D341Med (cell line): ENCODE measurements at regions not wholly inside any gene's neighbourhood (a gene's known extent, or its start where the extent isn't known, plus 50 kb on each side); places are given as distances from the start of the nearest gene placed in this dataset.

Source experiments
- DNase-seq: peaks from one replicate; pipeline ENCODE4 v3.0.0; 2012; ENCODE audit warnings: low spot score

- DNase-seq = no peak
Observed at GRCh38 chr12:41762691-41763090, 382.0 kb downstream of the GXYLT1 start.

- no peak for DNase-seq
Observed at GRCh38 chr12:41745593-41745992, 399.1 kb downstream of the GXYLT1 start.

- no peak for DNase-seq
Observed at GRCh38 chr12:41743835-41744234, 400.8 kb downstream of the GXYLT1 start.

GRCh38 chr12:41739066-41739465, 405.6 kb downstream of the GXYLT1 start:
- no peak for DNase-seq

- no peak for DNase-seq
Observed at GRCh38 chr12:41737423-41737822, 407.3 kb downstream of the GXYLT1 start.

GRCh38 chr12:41736436-41736835, 408.2 kb downstream of the GXYLT1 start:
- DNase-seq = no peak

GRCh38 chr12:41731691-41732090, 413.0 kb downstream of the GXYLT1 start:
- no peak for DNase-seq

GRCh38 chr12:41731061-41731460, 413.6 kb downstream of the GXYLT1 start:
- DNase-seq = no peak

- no peak for DNase-seq
Observed at GRCh38 chr12:41724216-41724615, 420.5 kb downstream of the GXYLT1 start.

GRCh38 chr12:41719214-41719613, 425.5 kb downstream of the GXYLT1 start:
- DNase-seq = no peak

GRCh38 chr12:41715256-41715655, 429.4 kb downstream of the GXYLT1 start:
- DNase-seq = no peak

- no peak for DNase-seq
Observed at GRCh38 chr12:41709463-41710285, 435.0 kb downstream of the GXYLT1 start.

- no peak for DNase-seq
Observed at GRCh38 chr12:41709012-41709411, 435.7 kb downstream of the GXYLT1 start.

GRCh38 chr12:41706376-41706775, 438.3 kb downstream of the GXYLT1 start:
- DNase-seq = no peak

GRCh38 chr12:41701943-41702601, 442.6 kb downstream of the GXYLT1 start:
- no peak for DNase-seq

GRCh38 chr12:41700940-41701339, 443.7 kb downstream of the GXYLT1 start:
- no peak for DNase-seq

GRCh38 chr12:41699658-41700057, 445.0 kb downstream of the GXYLT1 start:
- DNase-seq = no peak

GRCh38 chr12:41697161-41697560, 447.5 kb downstream of the GXYLT1 start:
- no peak for DNase-seq

GRCh38 chr12:41684997-41685396, 459.7 kb downstream of the GXYLT1 start:
- DNase-seq = no peak

GRCh38 chr12:41683513-41684240, 461.0 kb downstream of the GXYLT1 start:
- no peak for DNase-seq

- DNase-seq = no peak
Observed at GRCh38 chr12:41683023-41683422, 461.7 kb downstream of the GXYLT1 start.

GRCh38 chr12:41681898-41682297, 462.8 kb downstream of the GXYLT1 start:
- no peak for DNase-seq

- DNase-seq = no peak
Observed at GRCh38 chr12:41680155-41680554, 464.5 kb downstream of the GXYLT1 start.
